Tongue (tissue), 1 donor: ENCODE measurements at regions not wholly inside any gene's neighbourhood (a gene's known extent, or its start where the extent isn't known, plus 50 kb on each side); places are given as distances from the start of the nearest gene placed in this dataset.

Experiments
- DNase-seq: peaks from one replicate; pipeline ENCODE4 v3.0.0-alpha.2; 2015

GRCh38 chr18:30334781-30335180, 707.8 kb downstream of the DSC3 start:
- no peak for DNase-seq

GRCh38 chr18:30333310-30333709, 709.2 kb downstream of the DSC3 start:
- DNase-seq, result no peak

- no peak for DNase-seq
Measured at GRCh38 chr18:30328839-30329238, 713.7 kb downstream of the DSC3 start.

GRCh38 chr18:30302181-30302580, 740.4 kb downstream of the DSC3 start:
- DNase-seq, result no peak

- no peak for DNase-seq
Measured at GRCh38 chr18:30298769-30299168, 743.8 kb downstream of the DSC3 start.

GRCh38 chr18:30288662-30289414, 753.7 kb downstream of the DSC3 start:
- DNase-seq, result no peak

GRCh38 chr18:30280861-30281470, 761.6 kb downstream of the DSC3 start:
- DNase-seq, result peak; percentile 76

- no peak for DNase-seq
Measured at GRCh38 chr18:30280186-30280585, 762.4 kb downstream of the DSC3 start.

GRCh38 chr18:30277676-30278075, 764.9 kb downstream of the DSC3 start:
- DNase-seq, result peak; percentile 37

- DNase-seq, result no peak
Measured at GRCh38 chr18:30271716-30272115, 770.8 kb downstream of the DSC3 start.

- DNase-seq, result no peak
Measured at GRCh38 chr18:30265190-30265589, 777.4 kb downstream of the DSC3 start.

- DNase-seq, result no peak
Measured at GRCh38 chr18:30254331-30254730, 788.2 kb downstream of the DSC3 start.

GRCh38 chr18:30248056-30248455, 794.5 kb downstream of the DSC3 start:
- DNase-seq, result no peak

- peak; percentile 60 for DNase-seq
Measured at GRCh38 chr18:30245766-30246455, 796.6 kb downstream of the DSC3 start.

GRCh38 chr18:30234755-30235154, 807.8 kb downstream of the DSC3 start:
- no peak for DNase-seq

- no peak for DNase-seq
Measured at GRCh38 chr18:30211112-30211511, 831.4 kb downstream of the DSC3 start.

- no peak for DNase-seq
Measured at GRCh38 chr18:30208546-30208945, 834.0 kb downstream of the DSC3 start.

GRCh38 chr18:30192216-30192615, 850.3 kb downstream of the DSC3 start:
- no peak for DNase-seq

GRCh38 chr18:30186245-30186644, 856.3 kb downstream of the DSC3 start:
- DNase-seq, result no peak

GRCh38 chr18:30177056-30177455, 865.5 kb downstream of the DSC3 start:
- DNase-seq, result no peak

GRCh38 chr18:30175621-30176225, 866.8 kb downstream of the DSC3 start:
- DNase-seq, result no peak

GRCh38 chr18:30175061-30175574, 867.4 kb downstream of the DSC3 start:
- no peak for DNase-seq

- DNase-seq, result no peak
Measured at GRCh38 chr18:30163573-30163972, 879.0 kb downstream of the DSC3 start.
